Effector CD8-positive, alpha-beta T cell (primary cell): ENCODE measurements at regions not wholly inside any gene's neighbourhood (a gene's known extent, or its start where the extent isn't known, plus 50 kb on each side); places are given as distances from the start of the nearest gene placed in this dataset.

Source experiments
- DNase-seq: peaks from one replicate; lab custom pipeline; 2025; lab: John Stamatoyannopoulos, UW

DNA sequence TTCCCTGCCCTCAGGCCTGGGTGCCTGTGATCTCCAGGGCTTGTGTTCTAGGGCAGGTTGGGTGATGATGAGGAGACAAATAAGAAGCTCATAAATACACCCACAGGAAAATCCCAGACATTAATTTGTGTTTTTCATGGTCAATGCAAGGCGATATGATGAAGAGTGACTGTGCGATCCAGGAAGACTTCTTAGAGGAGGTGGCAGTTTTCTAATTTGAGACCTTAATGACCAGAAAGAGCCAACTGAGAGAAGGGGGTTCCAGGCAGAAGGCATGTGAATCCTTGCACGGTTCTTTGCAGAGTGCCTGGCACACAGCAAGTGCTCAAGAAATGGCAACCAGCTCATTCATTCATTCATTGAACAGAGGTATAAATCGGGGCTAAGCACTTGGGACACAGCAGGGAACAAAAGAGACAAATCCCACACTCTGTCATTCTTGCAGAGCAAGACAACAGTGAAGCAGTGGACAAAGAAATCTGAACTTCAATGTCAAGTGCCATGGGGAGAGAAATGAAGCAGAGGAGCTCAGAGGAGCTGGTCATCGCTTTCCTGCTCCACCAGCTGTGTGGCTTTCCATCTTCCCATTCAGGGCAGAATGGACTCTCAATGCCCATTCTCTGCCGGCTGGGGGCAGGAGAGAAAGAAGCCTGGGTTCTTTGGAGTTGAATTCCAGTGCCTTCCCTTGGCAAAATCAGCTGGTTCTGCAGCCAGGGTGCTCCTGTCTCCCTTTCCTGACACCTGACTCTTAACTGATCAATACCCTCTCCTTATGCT, 128.3 kb downstream of the AACS start:
- no peak for DNase-seq

DNA sequence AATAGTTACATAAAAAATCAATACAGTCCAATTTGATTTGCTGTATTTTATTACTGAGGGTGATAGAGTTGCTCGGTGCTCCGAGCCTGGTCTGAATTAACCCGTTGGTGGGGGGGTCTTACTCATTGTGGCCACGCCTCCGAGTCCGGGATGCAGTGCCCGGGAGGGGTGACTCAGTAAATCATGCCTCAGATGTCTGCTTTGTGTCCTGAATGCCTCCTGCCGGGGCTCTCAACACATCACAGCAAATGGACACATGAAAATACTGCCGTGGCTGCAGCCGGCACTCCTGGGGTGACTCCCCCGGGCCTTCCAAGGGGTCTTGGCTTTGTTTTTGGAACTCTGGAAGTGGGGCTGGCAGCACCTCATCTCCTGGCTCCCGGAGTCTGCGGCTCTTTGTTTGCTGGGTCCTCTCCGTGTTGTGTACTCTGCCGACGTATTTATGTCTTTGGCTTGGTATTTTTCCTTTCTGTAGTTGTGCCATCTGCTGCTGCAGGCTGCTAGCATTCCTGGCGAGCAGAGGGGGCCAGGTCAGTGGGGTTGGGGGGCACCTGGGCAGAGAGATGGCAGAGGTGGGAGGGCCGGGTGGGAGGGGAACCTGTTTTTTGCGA, 129.0 kb downstream of the AACS start:
- no peak for DNase-seq

DNA sequence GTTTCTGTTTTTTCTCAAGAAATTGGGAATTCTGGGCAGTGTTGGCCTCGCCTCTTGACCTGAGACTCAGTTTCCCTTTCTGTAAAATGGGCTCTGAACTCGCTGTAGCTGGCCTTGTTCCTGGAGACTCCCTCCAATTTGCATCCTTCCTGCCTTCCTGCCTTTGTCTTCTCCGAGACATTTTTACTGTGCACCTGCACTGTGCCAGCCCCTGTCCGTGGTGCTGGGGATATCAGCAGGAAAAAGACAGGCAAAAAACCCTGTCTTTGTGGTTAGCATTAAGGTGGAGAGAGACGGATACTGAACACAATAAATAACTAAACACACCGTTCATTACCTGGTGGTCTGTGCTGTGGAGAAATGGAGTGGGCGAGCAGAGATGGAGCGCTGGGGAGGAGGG, 129.8 kb downstream of the AACS start:
- no peak for DNase-seq

DNA sequence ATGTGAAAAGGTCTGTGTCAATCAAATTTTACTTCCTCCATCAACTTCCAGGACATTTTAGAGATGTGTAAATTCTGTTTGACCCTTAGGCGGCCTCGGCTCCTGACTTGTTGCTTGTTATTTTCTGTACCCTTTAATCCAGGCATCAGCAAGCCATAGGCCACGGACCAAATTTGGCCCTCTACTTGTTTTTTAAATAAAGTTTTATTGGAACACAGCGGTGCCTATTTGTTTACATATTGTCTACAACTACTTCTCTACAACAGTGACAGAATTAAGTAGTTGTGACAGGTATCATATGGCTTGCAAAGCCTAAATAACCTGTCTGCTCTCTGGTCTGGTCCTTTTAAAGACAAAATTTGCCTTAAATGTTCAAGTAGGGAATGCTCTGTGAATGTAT, 132.1 kb downstream of the AACS start:
- no peak for DNase-seq

DNA sequence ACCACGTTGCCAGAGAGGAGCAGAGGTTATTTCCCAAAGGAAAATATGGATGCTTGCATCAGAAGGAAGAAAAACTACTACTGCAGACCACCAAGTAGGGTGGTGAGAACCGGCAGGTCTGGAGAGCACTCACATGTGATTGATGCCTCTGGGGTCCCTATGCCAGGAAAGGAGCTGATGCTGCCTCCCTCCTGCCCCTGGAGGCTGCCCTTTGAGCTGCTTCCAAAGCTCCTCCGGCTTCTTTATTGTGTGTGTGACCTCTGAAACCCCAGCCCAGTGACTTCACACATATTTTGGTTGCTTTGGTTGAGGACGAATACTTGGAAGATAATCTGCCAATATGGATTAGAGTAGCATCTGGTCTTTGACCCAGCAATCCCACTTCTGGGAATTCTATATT, 133.4 kb downstream of the AACS start:
- DNase-seq: no peak

DNA sequence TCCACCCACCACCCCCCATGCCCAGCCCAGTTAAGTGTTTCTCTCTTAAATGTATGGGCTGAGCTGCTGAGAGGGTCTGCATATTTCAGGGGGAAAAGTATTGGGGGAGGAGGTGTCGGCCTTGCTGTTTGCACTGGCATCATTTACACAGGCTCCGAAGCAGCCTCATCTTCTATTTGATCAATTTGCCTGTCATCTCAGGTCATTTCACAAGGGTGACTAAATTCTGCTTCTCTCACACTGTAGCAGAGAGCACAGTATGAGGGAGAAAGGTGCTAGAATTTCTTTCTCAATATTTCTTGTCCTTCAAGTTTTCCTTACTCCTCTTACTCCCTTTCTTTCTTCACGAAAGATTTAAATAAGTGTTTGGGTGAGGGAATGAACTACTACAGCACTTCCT, 135.9 kb downstream of the AACS start:
- DNase-seq: no peak

DNA sequence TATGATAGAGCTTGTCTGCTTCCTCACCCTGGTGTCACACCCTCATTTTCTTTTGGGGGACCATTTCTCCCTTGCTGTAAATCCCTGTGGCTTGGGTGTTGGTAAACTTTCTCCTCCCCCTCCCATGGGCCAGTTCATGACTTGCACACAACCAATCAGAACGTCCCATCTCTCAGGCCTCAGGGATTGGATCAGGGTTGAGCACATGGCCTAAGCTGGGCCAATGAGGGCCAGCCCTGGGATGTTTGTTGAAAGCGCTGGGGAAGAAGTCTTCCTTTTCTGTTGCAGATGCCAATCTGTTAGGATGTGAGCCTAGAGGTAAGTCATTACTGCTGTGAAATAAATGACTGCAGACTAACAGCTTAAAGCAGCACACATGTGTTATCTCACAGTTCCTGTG, 136.7 kb downstream of the AACS start:
- DNase-seq: no peak

DNA sequence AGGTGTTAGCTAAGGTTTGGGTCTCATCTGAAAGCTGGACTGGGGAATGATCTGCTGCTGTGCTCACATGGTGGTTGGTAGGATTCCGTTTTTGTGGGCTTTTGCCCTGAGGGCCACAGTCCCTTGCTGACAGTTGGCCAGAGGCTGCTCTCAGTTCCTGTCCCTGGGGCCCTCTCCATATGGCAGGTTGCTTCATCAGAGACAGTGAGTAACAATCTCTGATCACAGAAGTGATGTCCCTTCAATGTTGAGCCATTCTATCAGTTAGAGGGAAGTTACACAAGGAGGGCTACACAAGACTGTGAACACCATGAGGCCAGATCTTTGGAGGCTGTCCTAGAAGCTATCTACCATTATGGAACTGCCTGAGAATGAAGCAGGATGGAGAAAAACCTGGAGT, 137.2 kb downstream of the AACS start:
- DNase-seq: no peak

DNA sequence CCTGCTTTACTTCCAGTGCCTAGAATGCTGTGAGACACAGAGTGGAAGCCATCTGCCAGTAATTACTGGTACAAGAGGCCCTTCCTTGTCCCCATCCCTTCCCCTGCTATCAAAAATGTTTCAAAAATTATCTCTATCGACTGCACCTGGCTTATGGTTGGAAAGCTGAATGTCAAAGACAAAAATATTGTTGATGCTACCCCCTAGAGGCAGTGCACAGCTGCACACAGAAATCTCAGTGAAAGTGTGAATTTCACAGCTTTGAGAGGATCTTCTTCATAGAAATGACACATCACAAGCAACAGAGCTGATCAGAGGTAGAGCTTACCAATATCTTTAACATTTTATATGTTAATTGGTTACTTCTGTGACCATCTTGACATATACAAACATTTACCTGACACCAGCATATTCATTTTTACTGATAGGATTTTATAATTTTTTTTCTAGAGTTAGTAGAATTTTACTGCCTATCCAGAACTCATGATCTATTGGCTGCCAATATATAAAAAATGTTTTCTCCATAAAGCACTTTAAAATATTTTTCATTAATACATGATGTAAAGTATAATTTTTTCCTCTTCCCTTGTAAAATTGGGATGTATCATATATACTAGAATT, 138.0 kb downstream of the AACS start:
- DNase-seq: no peak

DNA sequence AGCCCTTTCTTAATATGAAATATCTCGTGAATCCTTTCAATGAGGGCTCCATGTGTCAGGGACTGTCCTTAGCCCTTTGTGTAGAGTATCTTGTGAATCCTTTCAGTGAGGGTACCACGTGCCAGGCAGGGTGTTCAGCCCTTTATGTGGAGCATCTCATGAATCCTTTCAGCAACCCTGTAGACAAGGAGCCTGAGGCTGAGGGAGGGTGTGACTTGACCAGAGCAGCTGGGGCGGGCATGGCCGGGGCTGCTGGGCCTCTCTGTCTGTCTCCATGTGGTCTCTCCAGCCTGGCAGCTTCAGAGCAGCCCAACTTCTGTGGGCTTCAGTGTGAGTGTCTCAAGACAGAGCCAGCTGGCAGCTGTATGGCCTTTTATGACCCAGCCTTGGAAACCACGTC, 140.2 kb downstream of the AACS start:
- DNase-seq: no peak

DNA sequence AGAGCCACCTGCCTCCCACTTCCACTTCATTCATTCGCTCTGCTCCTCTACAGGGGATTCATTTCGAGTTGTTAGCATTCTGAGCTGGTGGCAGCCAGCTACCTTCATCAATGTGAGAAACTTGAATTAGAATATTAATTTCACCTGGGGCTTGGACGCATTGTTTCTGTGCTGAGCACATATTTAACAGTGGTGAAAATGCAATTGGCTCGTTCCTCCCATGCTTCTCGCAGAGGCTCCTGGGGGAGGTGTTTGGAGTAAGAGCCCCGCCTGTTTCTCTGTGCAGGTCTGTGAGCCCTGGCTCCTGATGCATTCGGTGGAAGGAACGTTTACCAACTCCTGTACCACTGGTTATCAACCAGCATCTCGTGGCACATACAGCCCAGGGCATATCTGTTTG, 141.5 kb downstream of the AACS start:
- no peak for DNase-seq

DNA sequence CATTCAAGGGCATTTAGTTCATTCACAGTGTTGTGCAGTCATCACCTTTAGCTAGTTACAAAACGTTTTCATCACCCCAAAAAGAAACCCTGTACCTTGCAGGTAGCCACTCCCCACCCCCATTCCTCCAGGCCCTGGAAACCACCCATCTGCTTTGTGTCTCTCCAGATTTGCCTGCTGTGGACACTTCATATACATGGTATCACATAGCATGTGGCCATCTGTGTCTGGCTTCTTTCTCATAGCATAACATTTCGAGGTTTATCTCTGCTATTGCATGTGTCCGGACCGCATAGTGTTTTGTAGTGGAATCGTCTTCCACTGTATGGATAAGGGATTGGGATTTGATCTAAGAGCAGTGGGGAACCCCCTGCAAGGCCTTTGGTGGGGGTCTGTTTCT, 143.1 kb downstream of the AACS start:
- DNase-seq: no peak

DNA sequence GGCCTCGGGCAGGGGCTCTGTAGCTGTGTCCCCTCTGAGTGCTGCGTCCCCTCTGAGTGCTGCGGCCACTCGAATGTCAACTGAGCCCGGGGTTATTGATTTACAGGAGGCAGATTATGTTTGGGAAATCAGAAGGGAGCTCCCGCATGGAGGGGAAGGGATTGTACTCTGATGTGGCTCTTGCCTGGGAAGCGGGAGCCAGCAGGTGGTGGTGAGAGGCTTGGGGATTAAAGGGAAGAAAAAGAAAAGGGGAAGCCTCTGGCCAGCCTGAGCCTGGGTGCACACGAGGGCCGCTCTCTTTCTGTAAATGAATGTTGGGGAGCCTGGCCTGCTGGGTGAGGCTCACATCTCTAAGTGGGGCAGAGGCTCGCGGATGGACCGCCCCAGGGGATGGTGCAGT, 143.7 kb downstream of the AACS start:
- no peak for DNase-seq

DNA sequence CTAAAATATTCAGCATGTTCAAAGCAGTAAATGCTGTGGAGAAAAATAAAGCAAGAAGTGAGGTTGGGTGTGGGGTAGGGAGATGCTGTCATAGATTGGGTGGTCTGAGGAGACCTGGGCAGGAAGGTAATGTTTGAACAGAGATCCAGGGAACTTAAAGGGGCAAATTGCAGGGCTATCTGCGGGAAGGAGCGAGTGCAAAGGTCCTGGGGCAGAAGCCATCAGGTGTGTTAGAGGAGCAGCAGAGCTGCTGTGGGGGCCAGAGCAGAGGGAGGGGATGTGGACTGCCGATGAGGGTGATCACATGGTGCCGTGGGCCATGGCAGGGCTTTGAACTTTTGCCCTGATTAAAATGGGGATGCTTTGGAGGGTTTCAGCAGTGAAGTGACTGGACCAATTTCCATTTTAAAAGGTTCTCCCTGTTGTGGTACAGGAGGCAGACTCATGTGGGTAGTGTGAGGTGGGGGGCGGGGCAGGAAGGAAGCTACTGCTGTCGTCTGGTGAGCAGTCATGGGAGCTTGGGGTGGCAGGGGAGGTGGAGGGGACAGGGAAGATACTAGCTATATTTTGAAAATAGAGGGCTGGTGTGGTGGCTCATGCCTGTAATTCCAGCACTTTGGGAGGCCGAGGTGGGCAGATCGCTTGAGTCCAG, 145.0 kb downstream of the AACS start:
- no peak for DNase-seq

DNA sequence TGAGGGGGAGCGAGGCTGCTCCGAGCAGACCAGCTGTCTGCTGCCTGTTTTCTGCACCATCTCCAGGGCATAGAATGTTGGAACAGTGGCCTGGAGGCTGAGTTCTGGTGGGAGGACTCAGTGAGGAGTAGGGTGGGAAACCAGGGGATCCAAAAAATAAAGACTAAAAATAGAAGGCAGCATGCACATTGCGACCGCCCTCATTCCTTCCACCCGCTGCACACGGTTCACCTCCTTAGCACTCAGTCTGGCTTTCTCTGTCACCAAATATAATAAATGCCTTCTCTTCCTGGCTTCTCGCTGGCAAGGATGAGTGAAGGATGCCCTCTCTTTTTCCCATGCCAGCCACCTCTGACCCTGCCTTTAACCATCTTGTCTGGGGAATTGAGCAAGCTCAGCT, 146.2 kb downstream of the AACS start:
- no peak for DNase-seq

DNA sequence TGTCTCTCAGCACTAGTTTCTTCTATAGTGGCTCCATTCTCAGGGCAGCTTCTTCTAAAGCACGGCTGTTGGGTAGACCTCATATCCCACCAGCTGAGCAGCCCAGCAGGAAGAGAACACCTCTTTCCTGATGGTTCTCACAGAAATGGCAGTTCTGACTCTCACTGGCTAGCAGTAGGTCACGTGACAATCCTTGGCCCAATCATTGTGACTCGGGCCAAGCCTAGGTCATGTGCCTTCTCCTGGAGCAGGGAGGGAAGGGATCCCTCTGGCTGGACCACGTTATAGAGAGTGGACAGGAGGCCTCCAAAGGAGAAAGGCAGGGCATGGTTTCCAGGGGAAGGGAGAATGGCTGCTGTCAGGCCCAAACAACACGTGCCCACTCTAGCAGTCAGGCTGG, 149.1 kb downstream of the AACS start:
- no peak for DNase-seq

DNA sequence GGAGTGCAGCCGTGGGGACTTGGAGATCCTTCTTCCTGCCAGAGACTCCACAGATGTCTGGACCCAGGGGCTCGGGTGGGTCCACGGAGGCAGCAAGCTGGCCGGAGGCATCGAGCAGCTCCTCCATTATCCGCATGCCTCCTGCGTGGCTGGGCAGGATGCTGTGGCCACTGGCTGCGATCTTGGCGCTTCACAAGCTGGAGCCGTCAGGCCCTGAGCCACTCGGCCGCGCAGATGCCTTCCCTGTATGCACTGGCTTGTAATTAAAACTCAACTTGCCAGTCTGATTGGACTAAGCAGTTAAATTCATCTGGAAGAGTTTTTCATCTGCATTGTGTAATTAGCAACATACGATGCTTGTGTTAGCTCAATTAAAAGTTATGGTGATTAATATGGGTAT, 151.5 kb downstream of the AACS start:
- no peak for DNase-seq

DNA sequence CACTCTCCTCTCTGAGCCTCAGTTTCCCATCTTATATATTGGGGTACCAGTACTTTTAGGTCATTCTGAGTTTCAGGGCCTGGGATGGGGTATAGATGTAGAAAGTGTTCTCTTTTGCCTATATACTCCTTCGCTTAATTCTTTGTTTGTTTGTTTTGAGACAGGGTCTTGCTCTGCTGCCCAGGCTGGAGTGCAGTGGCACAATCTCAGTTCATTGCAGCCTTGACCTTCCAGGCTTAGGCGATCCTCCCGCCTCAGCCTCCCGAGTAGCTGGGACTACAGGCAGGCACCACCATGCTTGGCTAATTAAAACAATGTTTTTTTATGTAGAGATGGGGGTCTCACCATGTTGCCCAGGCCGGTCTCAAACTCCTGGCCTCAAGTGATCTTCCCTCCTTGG, 152.1 kb downstream of the AACS start:
- no peak for DNase-seq

DNA sequence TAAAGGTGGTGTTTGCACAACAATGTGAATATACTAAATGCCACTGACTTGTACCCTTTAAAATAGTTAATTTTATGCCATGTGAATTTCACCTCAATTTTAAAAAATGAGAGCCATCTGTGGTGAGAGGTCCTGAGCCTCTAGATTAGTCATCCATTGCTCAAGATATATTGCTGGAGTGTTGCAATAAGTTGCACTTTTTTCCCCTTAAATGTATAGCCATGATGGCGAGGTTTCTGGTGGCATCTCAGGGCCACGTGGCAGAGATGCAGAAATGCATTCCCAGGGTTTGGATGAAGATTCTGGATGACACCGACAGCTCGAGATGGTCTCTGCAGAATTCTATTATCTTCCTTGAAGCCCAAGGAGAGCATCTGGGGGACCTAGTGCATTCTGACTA, 153.7 kb downstream of the AACS start:
- DNase-seq: no peak

DNA sequence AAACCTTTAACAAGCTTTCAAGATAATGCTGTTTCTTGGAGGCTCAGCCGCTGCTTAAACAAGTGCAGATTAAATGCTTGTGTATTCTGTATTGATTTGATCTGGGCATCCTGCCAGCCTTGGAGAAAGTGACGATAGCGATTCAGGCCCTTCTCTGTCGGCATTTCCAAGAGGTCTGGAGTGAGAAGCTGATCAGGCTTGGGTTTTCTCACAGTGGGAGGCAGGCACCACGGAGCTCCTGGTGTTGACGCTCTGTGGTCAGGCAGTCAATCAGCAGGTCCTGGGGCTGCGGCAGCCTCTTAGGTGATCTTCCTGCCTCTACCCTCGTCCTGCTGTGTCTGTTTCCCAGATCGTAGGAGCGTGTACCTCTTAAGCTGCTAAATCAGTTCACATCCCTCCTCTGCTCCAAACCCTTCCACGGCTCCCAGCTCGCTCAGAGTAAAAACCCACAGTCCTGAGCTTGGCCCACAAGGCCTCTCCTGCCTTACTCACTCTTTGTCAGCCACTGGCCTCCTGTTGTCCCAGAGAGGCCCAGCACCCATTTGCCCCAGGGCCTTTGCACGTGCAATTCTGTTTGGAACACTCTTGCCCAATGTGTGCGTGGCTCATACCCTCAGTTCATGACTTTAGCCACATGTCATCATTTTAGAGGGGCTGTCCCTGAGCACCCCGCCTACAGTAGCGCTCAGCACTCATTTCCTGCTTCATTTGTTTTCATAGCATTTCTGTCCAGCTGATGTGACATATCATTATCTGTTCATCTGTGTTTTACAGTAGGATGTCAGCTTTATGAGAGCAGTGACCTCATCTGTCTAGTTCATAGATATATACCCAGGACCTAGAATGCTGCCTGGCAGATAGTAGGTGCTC, 155.4 kb downstream of the AACS start:
- no peak for DNase-seq

DNA sequence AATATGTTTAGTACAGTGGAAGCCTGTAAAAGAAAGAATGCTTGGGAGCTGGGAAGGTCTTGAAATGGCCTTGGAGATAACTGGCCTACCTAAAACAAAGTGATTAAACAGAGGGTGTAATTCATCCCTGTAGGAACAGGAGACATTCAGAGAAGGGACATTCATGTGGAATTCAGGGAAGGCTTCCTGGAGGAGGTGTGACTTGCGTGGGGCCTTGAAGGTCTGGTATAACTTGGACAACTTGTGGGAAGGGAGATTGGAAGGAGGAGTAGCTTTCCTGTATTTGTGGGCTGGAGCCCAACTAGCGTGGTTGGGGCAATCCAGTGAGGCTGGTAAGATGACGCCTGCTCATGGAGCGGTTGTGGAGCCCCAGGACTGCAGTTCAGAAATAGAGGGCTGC, 156.4 kb downstream of the AACS start:
- no peak for DNase-seq

DNA sequence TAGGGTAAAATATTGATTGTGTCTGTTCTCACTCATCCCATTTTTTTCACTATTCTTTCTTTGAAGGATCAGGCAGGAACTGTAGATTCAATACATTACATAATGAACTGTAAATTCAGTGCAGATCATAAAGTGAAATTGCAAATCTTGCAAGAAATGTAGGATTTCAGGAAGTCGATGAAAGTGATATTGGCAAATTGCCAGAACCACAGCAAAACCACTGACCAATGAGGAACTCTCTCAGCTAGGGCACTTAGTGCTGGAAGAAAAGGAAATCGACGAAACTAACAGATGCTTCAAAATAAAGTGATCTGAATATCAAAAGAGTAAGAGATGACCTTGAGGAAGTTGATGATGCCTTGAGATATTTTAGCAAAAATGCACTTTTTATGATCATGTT, 157.6 kb downstream of the AACS start:
- DNase-seq: no peak
